NB4 (cell line): ENCODE measurements at regions not wholly inside any gene's neighbourhood (a gene's known extent, or its start where the extent isn't known, plus 50 kb on each side); places are given as distances from the start of the nearest gene placed in this dataset.

Experiments
- POLR2A ChIP-seq: IDR thresholded peaks from 2 replicates; pipeline ENCODE4 v1.6.1; 2011; ENCODE audit warnings: mild to moderate bottlenecking; ENCODE audit not compliant: insufficient read length; ENCODE audit errors: extremely low read depth
- TF ChIP-seq, protein P1 (sequence below): IDR thresholded peaks from one replicate; pipeline ENCODE4 v1.5.1; 2012; ENCODE audit warnings: low read depth, low read length
- TF ChIP-seq, protein P2 (sequence below): IDR thresholded peaks from 2 replicates; pipeline ENCODE4 v1.6.1; 2011; ENCODE audit warnings: low read depth, low read length

DNA sequence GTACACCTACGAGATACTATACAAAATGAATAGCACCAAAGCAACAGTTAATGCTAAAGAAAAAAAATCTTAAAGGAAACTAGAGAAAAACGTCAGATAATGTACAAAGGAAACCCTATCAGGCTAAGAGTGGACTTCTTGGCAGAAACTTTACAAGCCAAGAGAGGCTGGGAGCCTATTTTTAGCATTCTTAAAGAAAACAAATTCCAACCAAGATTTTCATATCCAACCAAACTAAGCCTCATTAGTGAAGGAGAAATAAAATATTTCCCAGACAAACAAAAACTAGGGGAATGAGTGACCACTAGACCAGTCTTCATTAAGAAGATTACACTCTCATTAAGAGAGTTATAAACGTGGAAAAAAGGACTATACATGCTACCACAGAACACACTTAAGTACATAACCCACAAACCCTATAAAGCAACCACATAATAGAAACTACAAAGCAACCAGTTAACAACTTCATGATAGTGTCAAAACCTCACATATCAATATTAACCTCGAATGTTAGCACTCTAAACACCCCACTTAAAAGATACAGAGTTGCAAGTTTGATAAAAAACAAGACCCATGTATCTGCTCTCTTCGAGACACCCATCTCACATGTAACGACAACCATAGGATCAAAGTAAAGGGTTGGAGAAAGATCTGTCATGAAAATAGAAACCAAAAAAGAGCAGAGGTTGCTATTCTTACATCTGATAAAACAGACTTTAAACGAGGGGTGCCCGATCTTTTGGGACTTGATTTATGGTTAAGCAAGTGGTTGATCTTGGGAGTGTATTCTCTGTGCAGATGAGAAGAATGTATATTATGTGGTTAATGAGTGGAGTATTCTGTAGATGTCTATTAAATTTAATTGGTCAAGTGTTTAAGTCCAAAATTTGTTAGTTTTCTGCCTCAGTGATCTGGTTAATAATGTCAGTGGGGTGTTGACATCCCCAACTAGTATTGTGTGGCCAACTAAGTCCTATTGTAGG is 1301.4 kb downstream of the PLA2G4A start:
- TF ChIP-seq, protein P1, sequence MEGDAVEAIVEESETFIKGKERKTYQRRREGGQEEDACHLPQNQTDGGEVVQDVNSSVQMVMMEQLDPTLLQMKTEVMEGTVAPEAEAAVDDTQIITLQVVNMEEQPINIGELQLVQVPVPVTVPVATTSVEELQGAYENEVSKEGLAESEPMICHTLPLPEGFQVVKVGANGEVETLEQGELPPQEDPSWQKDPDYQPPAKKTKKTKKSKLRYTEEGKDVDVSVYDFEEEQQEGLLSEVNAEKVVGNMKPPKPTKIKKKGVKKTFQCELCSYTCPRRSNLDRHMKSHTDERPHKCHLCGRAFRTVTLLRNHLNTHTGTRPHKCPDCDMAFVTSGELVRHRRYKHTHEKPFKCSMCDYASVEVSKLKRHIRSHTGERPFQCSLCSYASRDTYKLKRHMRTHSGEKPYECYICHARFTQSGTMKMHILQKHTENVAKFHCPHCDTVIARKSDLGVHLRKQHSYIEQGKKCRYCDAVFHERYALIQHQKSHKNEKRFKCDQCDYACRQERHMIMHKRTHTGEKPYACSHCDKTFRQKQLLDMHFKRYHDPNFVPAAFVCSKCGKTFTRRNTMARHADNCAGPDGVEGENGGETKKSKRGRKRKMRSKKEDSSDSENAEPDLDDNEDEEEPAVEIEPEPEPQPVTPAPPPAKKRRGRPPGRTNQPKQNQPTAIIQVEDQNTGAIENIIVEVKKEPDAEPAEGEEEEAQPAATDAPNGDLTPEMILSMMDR = no peak
- TF ChIP-seq POLR2A = no peak
- TF ChIP-seq, protein P2, sequence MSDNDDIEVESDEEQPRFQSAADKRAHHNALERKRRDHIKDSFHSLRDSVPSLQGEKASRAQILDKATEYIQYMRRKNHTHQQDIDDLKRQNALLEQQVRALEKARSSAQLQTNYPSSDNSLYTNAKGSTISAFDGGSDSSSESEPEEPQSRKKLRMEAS = no peak
